ENCODE measurements at regions not wholly inside any gene's neighbourhood (a gene's known extent, or its start where the extent isn't known, plus 50 kb on each side); places are given as distances from the start of the nearest gene placed in this dataset.

DNA sequence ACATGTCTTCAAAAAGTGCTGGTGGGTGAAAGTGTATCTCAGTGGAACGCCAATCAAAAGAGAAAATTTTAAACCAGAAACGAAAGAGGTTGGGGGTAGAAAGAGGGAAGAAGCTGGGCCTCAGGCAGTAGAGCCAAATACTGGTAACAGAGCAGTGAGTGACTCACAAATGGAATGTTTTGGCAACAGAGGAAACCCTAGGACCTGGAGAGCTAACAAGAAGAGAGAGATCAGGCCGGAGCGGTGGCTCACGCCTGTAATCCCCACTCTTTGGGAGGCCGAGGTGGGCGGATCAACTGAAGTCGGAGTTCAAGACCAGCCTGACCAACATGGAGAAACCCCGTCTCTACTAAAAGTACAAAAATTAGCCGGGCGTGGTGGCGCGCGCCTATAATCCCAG is 450.8 kb upstream of the NAALADL2 start:
- FAIRE-seq (no peak), DNase-seq (ENCODE audit: low read depth, low spot score) (no peak)
- H4K20me1 ChIP-seq (replicated peaks; ENCODE audit: control insufficient read depth, extremely low read depth, insufficient read depth, low read length) = no peaks in the 10 kb centered on the region
- H3K4me3 ChIP-seq (replicated peaks in 1 of 3; ENCODE audit: insufficient read depth in 1 of 3, low read depth in 1 of 3, low read length in 3 of 3) = no peak overlapping the region
- H3K9me3 ChIP-seq (replicated peaks; ENCODE audit: control insufficient read depth, insufficient read depth, low read length) = no peaks in the 10 kb centered on the region
- TF ChIP-seq POLR2A (IDR thresholded peaks at IDR 0.05; ENCODE audit: low read depth, low read length) (no peak), FOS (IDR thresholded peaks at IDR 0.05; ENCODE audit: borderline replicate concordance, insufficient read depth, low read length) (no peak), JUN (IDR thresholded peaks at IDR 0.05; ENCODE audit: borderline replicate concordance, insufficient read depth, insufficient read length, low read depth) (no peak), POLR2AphosphoS5 (IDR thresholded peaks at IDR 0.05; ENCODE audit: insufficient read depth, low read depth, low read length) (no peak), EZH2 (IDR thresholded peaks at IDR 0.05; ENCODE audit: borderline replicate concordance, low read depth, low read length, severe bottlenecking) (no peak), MYC (IDR thresholded peaks at IDR 0.05; ENCODE audit: low read depth, low read length) (no peak), GATA2 (IDR thresholded peaks at IDR 0.05; ENCODE audit: insufficient read depth, insufficient read length, low read depth, low read length) (no peak)
- TF ChIP-seq, protein P1, sequence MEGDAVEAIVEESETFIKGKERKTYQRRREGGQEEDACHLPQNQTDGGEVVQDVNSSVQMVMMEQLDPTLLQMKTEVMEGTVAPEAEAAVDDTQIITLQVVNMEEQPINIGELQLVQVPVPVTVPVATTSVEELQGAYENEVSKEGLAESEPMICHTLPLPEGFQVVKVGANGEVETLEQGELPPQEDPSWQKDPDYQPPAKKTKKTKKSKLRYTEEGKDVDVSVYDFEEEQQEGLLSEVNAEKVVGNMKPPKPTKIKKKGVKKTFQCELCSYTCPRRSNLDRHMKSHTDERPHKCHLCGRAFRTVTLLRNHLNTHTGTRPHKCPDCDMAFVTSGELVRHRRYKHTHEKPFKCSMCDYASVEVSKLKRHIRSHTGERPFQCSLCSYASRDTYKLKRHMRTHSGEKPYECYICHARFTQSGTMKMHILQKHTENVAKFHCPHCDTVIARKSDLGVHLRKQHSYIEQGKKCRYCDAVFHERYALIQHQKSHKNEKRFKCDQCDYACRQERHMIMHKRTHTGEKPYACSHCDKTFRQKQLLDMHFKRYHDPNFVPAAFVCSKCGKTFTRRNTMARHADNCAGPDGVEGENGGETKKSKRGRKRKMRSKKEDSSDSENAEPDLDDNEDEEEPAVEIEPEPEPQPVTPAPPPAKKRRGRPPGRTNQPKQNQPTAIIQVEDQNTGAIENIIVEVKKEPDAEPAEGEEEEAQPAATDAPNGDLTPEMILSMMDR (IDR thresholded peaks at IDR 0.05; ENCODE audit: extremely low read depth in 1 of 2, insufficient read depth in 1 of 2, low read depth in 1 of 2, low read length in 2 of 2) = no peak
- TF ChIP-seq, protein P2, sequence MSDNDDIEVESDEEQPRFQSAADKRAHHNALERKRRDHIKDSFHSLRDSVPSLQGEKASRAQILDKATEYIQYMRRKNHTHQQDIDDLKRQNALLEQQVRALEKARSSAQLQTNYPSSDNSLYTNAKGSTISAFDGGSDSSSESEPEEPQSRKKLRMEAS (IDR thresholded peaks at IDR 0.05; ENCODE audit: insufficient read depth, insufficient read length) = no peak
- dilution Hi-C loops (cut with MboI; ENCODE audit: extremely low pct_ligation_motif_present, low sequenced_read_pairs) (no loop called here), intact Hi-C loops (cut with micrococcal nuclease) (no loop called here)
- H3K36me3 ChIP-seq (ENCODE audit: control insufficient read depth in 2 of 2, extremely low read depth in 1 of 2, insufficient read depth in 2 of 2, low read length in 2 of 2) = no peaks in the 10 kb centered on the region
- ChIA-PET CTCF (no interaction called here), POLR2A (no interaction called here)
- H3K79me2 ChIP-seq (ENCODE audit: control insufficient read depth, insufficient read depth, low read length) = no peaks in the 10 kb centered on the region
- no peak overlapping the region for H2AFZ ChIP-seq (ENCODE audit: low read depth, low read length)
- no peak overlapping the region for H3K4me2 ChIP-seq (ENCODE audit: insufficient read depth, low read length)
- H3K9ac ChIP-seq (replicated peaks; ENCODE audit: extremely low read depth, insufficient read depth, low read length) = no peak overlapping the region
- H3K9me1 ChIP-seq (replicated peaks; ENCODE audit: control insufficient read depth, extremely low read depth, insufficient read depth, low read length) = no peaks in the 10 kb centered on the region
- no peaks in the 10 kb centered on the region for H3K4me1 ChIP-seq (ENCODE audit: control insufficient read depth, extremely low read depth, insufficient read depth, low read length)
- no peaks in the 10 kb centered on the region for H3K27me3 ChIP-seq (ENCODE audit: control insufficient read depth in 2 of 2, insufficient read depth in 2 of 2, low read length in 2 of 2)
- no peak overlapping the region for H3K27ac ChIP-seq (ENCODE audit: insufficient read depth, low read depth, low read length)
- BruUV-seq (replicated peaks) = no TSS peak

All from endothelial cell of umbilical vein (primary cell).